T follicular helper cell (primary cell): ENCODE measurements at regions not wholly inside any gene's neighbourhood (a gene's known extent, or its start where the extent isn't known, plus 50 kb on each side); places are given as distances from the start of the nearest gene placed in this dataset.

Experiments
- DNase-seq: peaks from one replicate; pipeline ENCODE4 v3.0.0-alpha.2; 2020; ENCODE audit warnings: low read depth

- no peak for DNase-seq
These were observed 105.4 kb upstream of the ZMIZ1 start for GRCh38 chr10:78963074-78964034.

DNA sequence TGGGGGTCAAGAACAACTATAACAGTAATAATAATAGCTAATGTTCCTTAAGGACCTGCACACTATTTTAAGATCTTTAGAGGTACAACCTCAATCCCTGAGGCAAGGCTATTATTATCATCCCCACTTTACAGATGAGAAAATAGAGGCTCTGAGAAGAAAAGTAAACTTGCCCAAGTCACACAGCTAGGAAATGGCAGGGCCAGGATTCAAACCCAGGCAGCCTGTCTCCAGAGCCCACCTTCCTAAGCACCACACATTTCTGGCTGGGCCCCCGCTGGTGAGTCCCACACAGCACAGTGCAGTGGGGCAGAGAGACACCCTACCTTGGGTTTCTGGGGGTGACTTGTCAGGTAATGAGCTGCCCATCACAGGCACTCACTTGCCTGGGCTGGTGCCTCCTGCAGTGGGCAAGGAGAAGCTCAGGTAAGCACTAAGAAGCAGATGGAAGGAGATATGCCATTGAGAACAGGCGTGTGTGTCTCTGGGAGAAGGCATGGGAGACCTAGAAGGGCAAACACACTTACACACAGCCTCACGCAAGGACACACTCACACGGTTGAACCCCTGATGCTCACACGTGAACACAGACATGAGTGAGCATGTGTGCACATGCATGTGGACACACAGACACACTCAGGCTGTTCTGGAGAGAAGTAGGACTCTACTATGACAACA is 104.4 kb upstream of the ZMIZ1 start:
- no peak for DNase-seq

GRCh38 chr10:78964952-78965633 is 103.7 kb upstream of the ZMIZ1 start:
- DNase-seq, result no peak

DNA sequence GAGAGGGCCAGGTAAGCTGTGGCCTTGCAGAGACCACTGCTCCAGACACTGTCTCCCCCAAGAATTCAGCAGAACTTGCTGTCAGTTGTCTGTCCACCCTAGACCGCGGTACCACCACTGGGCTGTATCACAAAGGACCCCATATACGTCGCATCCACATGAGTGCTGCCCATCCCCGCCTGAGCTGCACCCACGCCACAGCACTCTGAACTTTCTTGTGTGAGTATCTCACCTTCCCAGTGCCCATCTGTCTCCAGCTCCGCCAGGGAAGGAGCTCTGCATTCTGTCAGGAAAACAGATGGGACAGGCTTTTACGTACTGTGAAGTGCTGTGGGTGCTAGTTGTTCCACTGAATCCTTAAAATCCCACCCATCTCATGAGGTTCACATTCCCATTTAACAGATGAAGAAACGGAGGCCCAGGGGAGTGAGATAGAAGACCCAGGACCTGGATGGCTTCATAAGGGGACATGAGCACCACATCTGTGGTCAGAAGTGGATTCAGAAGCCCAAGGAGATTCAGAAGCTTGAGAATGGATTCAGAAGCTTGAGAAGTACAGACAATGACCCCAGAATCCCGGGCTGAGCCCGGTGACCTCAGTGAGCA is 102.5 kb upstream of the ZMIZ1 start:
- DNase-seq, result no peak

GRCh38 chr10:78966844-78967488 is 101.8 kb upstream of the ZMIZ1 start:
- DNase-seq, result no peak

DNA sequence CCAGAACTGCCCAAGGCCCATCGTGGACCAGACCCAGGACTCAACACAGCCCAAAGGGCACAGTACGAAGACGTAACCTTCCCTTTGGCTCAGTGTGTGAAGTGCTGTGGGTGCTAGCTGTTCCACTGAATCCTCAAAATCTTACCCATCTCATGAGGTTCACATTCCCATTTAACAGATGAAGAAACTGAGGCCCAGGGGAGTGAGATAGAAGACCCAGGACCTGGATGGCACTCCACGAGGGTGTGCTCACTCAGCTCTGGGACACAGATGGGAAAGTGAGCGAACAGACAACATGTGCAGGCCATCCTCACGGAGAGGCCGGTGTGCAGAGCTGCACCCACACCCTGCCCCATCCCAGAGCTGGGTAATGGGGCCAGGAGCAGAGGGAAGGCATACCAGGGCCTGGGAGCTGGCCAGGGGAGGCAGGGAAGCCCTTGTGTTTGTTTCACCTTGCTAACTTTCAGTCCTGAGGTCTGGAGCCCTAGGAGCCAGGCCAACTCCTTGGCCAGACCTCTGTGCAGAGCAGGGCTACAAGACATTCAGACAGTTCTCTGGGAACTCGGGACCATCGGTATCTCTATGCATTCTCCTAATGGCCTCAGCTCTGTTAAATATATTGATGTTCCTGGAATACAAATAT is 100.3 kb upstream of the ZMIZ1 start:
- DNase-seq, result no peak

- no peak for DNase-seq
These were observed 99.8 kb upstream of the ZMIZ1 start for GRCh38 chr10:78968943-78969342.

GRCh38 chr10:78969719-78970118 is 99.0 kb upstream of the ZMIZ1 start:
- DNase-seq, result no peak

- no peak for DNase-seq
These were observed 98.5 kb upstream of the ZMIZ1 start for GRCh38 chr10:78970261-78970660.

- no peak for DNase-seq
These were observed 97.6 kb upstream of the ZMIZ1 start for GRCh38 chr10:78971094-78971682.

- no peak for DNase-seq
These were observed 96.4 kb upstream of the ZMIZ1 start for GRCh38 chr10:78972160-78972946.

DNA sequence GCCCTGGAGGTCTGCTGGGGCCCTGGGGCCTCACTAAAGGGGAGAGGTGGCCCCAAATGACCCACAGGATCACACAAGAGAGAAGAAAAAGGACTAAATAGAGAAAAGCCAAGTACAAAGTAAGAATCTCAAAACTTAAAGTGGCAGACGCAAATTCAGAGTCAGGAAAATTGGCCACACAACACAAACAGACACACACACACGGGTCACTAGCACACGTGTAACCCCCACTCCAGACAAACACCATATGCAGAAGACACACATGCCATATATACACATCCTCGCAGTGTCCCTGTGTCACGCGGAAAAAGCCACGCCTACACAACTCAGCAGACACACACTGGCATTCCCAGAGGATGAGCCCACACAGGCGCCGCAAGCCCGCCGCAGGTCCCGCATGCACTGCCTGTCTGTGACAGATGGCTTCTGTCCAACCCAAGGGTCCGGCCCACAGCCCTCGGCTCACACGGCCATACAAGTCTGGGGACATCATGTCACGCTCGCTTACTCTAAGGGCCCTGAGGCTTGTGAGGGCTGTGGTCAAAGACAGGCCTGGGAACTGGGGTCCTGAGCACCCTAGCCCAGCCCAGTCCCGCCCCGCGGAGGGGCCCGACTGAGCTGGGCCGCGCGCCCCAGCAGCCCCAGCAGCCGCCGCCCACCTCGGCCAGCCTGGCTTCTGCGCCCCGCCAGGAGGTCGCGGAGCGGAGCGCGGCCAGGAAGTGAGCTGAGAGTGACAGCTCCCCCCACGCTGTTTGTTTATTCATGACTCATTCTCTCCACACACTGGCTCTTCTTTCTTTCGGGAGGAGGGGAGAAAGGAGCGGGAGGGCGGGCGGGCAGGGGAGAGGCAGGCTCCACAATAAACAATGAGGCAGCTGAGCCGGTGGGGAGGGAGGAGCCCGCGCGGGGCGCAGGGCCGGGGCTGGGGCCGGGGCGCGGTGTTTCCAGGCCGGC is 95.5 kb upstream of the ZMIZ1 start:
- peak; percentile 42 for DNase-seq

DNA sequence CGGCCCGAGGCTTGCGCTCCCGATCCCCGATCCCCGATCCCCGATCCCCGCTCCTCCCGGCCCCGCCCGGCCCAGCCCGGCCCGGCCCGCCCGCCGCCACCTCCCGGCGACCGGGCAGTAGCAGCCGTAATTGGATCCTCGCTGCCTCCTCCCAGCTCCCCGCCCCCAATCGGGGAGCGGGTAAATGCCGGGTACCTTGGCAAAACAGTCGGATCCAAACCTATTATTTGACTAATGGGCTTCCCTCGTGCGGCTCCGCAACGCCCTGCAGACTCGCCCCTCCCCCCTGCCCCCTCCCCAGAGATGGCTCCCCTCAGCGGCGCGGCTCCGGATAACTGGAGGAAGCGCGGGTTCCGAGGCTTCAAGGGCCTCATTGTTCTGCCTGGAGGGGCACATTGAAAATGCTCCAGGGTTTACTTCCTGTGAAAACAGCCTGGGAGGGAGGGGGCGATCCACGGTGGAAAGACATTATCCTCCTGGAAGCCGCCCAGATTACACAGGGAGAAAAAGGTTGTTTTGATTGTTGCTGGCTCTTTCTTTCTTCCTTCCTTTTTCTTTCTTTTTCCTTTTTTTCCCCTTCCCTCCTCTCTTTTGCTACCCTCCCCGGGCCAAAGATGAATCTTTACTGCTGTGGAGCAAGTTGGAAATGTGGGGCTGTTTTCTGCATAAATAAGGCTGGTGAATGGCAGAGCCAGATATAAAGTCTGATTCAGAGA is 94.7 kb upstream of the ZMIZ1 start:
- DNase-seq, result peak; percentile 12

GRCh38 chr10:78974617-78975317 is 94.0 kb upstream of the ZMIZ1 start:
- no peak for DNase-seq

GRCh38 chr10:78975926-78976325 is 92.8 kb upstream of the ZMIZ1 start:
- no peak for DNase-seq

DNA sequence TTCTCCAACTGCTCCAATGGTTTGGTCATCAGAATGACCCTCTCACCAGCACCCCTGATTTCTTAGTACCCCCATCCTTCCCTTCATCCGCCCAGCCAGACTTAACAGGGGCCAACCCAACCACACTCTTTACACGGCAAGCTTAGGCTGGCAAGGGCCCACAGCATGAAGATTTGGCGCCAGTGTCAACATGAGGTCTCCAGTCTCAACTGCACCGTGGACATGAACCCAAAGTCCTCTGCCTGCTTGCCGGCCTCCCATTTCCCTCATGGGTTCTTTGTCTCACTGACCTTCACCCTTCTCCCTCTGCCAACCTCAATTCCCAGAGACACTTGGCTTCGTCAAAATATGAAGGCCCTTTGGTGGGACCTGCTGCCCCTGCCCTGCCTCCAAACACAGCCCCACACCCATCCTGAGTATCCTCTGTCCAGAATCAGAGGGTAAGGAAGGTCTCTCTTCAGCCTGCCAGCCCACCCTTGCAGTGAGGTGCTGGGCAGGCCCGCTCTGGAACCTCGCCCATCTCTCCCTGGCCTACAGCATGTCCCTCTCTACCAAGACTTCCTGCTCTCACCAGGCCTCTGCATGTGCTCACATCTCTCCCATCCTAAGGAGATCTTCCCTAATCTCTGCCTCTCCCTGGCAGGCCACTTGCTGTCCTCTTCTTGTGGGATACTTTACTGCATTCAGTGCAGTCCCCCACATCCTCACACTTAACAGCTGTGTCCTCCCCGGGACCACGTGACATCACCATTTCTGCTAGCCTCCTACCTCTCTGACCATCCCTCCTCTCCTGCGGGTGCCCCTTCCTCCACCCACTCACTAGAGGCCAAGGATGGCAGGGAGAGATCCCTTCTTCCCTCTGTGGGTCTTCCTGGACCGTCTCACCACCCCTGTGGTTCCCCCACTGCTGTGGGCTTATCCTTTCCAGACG is 91.7 kb upstream of the ZMIZ1 start:
- DNase-seq, result no peak
